Hematopoietic multipotent progenitor cell treated with erythropoietin and hydrocortisone succinate and interleukin-3 and kit ligand, for 17 days (in vitro differentiated cells): ENCODE measurements at regions not wholly inside any gene's neighbourhood (a gene's known extent, or its start where the extent isn't known, plus 50 kb on each side); places are given as distances from the start of the nearest gene placed in this dataset.

Experiments
- DNase-seq: peaks from one replicate; pipeline ENCODE4 v3.0.0-alpha.2; 2015; ENCODE audit warnings: low spot score

DNA sequence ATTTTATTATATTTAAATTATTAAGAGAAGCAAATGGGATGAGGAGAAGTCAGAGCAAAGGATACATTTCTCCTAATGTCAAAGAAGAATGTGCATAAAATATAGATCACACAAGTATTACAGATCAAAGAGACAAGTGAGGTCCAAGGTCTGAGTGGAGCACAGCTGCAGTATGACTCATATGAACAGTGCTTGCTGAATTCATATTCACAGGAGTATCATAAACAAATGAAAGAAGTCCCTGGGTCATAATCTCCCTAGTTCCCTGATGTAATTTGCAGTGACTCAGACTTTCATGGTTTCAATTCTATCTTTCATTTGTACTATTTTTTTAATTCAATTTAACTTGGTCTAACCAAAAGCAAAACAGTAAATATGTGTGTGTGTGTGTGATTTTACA, 499.0 kb upstream of the CCDC179 start:
- DNase-seq = no peak

DNA sequence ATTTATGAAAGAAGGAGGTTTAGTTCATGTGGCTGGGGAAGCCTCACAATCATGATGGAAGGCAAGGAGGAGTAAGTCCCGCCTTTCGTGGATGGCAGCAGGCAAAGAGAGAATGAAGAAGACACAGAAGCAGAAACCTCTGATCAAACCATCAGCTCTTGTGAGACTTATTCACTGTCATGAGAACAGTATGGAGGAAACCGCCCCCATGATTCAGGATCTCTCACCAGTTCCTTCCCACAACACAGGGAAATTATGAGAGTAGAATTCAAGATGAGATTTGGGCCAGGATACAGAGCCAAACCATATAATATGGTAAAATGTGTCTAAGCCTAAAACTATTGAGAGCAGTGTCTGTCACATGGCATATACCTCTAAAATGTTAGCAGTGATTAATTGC, 503.8 kb upstream of the CCDC179 start:
- DNase-seq = no peak

DNA sequence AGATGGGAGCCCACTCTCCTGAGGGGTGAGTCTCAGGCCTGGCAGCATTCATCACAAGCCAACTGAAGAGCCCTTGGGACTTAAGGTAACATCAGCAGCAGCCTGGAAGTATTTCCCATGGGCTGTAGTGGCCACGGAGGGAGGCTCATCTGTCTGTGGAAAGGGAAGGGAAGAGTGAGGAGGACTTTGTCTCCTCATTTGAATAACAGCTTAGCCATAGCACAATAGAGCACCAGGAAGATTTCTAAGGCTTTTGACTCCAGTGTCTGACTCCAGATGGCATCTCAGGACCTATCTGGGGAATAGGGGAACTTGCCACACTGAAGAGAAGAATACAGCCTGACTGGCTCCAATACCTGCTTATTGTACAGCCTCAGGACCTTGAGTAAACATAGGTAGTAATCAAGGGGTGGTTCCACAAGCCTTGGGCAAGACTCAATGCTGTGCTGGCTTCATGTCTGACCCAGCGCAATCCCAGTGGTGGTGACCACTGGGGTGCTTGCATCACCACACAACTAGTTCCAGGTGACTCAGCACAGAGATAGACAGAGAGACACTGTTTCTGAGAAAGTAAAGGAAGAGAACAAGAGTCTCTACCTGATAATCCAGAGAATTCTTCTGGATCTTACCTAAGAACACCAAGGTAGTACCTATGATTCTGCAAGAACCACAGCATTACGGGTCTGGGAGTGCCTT, 510.5 kb upstream of the CCDC179 start:
- DNase-seq = no peak

DNA sequence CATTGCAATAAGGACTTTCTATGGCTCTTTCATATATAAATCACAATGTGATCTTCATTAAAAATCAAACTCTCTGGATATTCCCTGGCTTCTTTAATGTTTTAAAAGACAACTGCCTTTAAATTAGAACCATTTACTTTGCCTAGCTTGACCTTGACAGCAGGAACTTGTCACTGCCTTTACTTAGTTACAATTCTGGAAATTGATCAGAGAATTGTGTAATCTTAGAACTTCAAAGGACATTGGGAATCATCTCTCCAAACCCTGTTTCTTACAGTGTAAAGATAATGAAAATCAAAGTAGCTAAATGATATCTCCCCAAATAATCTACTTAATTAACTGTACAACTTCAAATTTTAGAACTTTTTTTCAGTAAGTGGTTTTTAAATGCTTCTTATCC, 517.6 kb upstream of the CCDC179 start:
- no peak for DNase-seq

DNA sequence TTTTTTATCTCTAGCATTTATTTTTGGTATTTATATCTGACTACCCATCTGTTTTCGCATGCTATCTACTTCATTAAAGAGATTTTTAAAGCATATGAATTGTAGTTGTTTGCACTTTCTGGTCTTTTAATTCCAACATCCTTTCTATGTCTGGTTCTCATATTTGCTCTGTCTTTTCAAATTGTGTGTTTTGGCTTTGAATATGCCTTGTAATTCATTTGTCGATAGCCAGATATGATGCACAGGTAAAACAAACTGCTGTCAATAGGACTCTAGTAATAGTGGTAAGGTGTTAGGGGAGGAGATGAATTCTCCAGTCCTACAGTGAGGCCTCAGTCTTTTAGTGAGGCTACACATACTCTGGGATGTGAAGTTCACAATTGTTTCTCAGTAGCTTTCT, 530.8 kb upstream of the CCDC179 start:
- no peak for DNase-seq

DNA sequence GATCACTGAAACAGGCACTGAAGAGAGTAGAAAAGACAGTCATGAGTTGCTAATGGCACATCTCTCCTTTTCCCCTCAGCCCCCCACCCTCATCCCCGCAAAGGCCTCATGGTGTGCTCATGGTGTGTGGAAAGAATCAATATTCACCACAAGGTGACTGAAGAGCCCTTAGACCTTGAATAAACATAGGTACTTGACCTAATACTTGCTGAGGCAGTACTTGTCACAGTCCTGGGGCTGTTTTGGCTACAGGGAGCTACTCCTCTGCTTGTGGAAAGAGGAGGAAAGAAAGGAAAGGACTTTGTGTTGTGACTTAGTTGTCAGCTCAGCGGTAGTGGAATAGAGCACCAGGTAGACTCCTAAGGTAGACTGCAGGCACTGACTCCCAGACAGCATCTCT, 537.8 kb upstream of the CCDC179 start:
- no peak for DNase-seq

DNA sequence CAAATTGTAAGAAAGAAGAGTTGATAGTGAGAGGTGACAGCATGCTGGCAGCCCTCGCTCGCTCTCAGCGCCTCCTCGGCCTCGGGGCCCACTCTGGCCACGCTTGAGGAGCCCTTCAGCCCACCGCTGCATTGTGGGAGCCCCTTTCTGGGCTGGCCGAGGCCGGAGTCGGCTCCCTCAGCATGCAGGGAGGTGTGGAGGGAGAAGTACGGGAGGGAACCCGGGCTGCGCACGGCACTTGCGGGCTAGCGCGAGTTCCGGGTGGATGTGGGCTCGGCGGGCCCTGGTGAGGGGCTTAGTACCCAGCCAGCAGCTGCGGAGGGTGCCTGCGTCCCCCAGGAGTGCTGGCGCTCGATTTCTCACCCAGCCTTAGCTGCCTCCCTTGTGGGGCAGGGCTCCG, 539.7 kb upstream of the CCDC179 start:
- no peak for DNase-seq

DNA sequence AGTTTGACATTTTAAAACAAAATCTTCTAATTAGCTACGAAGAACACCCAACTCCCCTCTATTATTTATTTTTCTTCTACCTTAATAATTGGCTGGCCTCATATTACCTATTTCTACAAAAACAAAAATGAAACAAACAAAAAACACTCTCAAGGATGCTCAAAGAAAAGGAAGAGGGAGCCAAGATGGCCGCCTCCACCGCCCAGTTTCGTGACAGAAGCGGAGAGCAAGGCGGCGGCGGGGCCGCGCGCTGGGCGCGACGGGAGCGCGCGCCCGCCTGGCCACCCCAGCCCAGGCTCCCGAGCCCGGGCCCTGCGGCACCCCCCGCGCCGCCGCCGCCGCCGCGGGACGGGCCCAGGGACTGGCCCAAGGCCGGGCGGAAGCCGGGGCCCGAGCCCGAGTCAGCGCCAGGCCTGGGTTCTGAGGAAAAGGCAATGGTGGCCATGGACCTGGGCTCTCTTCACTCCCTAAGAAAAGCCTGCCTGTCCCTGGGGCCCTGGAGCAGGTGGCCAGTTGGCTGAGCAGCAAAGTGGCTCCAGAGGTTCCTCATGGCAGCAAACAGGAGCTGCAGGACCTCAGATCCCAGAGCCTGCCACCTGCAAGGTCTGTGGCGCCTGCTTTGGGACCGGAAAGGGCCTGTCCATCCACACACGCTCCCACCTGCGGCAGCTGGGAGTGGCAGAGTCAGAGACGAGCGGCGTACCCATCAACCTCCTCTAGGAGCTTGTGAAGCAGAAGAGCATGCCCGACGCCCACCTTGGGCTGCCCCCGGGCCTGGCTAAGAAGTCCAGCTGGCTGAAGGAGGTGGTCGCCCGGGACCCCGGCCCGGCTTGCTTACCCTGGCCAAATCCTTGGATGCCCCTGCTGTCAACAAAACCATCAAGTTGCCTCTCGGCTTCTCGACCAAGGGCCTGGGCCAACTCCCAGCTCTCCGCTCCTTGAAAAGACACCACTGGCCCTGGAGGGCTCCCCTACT, 543.2 kb upstream of the CCDC179 start:
- DNase-seq = no peak

DNA sequence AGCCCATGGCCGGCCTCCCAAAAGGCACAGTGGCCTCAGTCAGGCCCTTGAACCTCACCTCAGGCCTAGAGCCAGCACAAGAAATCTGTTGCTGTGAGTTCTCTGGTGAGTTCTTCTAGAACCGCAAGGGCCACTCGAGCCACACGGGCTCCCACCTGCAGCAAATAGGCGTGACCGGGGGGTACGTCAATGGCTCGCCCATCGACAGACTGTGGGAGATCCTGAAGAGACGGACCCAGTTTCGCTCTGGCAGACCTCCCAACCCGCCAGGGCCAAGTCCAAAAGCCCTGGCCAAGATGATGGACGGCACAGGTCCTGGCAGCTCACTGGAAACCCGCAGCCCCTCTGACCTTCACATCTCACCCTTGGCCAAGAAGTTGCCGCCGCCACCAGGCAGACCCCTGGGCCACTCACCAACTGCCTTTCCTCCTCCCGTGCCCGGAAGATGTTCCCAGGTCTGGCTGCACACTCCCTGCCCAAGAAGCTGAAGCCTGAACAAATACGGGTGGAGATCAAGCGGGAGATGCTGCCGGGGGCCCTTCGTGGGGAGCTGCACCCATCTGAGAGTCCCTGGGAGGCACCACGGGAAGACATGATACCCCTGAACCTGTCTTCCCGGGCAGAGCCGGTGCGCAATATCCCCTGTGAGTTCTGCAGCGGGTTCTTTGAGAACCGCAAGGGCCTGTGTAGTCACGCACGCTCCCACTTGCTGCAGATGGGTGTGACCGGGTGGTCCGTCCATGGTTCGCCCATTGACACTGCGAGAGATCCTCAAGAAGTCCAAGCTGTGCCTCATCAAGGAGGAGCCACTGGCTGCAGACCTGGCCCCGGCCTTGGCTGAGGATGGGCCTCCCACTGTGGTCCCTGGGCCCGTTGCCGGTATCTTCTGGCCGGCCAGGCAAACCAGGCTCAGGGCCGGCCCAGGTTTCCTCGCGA, 544.2 kb upstream of the CCDC179 start:
- no peak for DNase-seq

DNA sequence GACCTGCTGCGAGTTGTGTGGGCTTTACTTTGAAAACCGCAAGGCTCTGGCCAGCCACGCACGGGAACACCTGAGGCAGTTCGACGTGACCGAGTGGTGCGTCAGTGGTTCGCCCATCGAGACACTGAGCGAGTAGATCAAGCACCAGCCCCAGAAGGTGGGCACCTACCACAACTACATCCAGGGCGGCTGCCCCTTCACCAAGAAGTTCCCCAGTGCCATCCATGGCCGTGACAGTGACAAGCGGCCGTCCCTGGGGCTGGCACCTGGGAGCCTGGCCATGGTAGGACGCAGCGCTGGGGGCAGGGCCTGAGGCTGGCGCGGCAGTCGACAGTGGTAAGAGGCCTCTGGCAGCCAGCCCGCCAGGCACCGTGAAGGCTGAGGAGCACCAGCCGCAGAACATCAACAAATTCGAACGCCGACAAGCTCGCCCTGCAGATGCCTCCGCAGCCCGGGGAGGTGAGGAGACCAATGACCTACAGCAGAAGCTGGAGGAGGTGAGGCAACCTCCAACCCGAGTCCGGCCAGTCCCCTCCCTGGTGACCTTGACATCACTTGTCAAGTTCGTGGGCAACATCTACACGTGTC, 545.2 kb upstream of the CCDC179 start:
- DNase-seq = no peak

DNA sequence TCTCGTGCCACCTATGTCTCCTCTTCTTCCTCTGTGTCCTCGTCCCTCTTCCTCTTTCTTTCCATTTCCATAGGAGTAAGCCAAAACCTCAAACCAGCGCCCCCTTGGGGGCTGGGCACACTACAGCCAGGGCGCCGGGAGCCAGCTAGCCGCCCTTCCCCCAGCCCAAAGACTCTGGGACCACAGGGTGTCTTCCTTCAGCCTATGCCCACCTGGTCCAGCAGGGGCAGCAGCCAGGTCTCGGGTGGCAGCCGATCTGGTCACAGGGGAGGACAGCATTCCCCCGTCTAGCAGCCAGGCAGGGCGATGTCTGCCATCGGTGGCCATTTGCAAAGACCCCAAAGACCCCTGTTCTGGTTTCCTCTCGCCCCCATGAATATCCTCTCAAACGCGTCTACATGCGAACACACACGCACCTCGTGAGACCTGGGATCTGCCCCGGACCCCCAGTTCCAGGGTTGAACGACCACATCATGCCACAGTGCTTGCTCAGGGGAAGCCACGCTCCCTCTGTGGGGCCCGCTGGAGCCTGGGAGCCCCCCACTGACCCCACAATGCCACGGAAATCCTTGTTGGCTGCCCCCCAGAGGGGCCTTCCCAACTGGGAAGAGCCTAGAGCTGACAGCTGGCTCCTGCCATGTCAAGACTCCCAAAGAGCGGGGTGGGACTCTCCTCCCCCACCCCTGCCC, 546.0 kb upstream of the CCDC179 start:
- no peak for DNase-seq

DNA sequence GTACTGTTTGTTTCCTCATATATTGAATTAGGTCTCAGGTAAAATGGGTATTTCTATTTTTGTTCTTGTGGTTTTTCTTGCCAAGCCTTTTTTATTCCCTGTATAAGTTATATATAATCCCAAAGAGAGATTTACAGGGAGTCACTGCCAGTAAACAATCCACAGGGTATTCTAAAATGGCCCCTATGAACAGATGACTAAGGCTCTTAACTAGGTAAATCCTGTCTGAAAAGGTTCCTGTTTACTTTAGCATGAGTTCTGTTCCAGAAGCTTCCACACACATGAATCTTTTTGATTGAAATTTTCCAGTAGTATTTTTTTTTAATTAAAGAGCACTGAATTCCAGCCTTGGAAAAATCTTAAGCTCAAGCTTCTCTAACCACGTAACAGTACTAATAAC, 552.8 kb upstream of the CCDC179 start:
- no peak for DNase-seq

DNA sequence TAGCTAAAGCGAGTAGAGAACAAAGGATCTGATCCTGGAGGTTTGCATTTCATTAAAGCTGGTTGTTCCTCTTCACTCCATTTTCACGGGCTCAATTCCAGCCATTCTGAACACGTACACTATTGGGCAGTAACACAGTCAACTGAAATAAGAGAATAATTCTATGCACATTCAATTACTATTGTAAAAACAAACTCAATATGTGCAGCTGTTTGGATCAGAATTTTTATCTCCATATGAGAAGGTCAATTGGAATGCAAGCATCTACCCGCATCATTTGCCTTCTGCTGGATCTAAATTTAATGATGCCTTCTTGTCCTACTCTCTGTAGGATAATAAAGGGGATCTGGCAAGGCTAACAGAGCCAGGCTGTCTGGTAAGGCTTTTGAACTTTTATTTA, 562.8 kb upstream of the CCDC179 start:
- DNase-seq = no peak

DNA sequence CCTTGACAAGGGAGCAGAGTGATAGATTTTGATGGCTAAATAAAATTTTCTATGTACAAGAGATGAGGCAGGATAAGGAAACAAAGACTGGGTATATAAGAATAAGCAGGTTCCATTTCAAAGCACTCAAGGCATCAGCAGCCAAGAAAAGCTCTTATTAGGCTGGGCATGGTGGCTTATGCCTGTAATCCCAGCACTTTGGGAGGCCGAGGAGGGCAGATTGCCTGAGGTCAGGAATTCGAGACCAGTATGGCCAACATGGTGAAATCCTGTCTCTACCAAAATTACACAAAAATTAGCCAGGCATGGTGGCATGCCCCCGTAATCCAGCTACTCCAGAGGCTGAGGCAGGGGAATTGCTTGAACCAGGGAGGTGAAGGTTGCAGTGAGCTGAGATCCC, 563.4 kb upstream of the CCDC179 start:
- DNase-seq = no peak

DNA sequence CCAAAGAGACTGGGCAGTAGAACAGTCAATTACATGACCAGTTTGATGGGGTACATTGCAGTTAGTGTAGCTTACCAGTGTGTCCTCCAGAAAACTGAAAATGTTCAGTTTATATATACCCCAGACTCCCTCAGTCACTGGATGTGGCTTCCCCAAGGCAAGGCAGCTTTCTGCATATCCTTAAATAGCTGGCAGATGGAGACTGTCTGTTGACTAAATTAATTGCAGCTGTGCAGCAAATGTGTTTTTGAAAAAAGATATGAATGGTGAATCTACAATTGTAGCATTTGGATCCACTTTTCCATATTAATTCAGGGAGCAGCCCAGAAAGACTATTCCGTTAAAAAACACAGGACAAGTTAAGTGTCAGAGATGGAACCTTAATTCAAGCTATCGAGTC, 565.1 kb upstream of the CCDC179 start:
- no peak for DNase-seq

DNA sequence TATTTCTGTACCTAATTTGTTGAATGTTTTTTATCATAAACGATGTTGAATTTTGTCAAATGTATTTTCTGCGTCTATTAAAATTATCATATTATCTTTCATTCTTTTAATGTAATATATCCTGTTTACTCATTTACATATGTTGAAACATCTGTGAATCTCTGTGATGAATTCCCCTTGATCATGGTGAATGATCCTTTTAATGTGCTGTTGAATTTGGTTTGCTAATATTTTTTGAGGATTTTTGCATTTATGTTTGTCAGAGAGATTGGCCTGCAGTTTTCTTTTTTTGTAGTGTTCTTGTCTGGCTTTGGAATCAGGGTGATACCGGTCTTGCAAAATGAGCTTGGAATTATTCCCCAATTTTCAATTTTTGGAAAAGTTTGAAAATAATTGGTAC, 569.3 kb upstream of the CCDC179 start:
- DNase-seq = no peak

DNA sequence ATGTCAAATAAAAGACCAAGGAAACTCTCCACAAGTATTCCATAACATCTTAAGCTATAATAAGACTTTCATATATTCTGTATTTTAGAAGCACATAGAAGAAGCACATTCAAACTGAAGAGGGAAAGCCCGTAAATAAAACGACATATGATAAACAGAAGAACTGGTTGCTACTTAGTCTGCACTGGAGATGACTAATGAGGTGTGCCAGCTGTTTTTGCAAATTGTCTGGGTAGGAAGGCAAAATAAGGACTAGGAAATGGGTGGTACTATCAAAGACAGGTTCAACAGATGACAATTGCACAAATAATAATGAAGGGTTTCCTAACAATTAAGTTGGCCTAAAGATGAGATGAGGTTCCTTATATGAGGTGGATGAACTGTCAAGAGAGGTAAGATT, 593.2 kb upstream of the CCDC179 start:
- no peak for DNase-seq

DNA sequence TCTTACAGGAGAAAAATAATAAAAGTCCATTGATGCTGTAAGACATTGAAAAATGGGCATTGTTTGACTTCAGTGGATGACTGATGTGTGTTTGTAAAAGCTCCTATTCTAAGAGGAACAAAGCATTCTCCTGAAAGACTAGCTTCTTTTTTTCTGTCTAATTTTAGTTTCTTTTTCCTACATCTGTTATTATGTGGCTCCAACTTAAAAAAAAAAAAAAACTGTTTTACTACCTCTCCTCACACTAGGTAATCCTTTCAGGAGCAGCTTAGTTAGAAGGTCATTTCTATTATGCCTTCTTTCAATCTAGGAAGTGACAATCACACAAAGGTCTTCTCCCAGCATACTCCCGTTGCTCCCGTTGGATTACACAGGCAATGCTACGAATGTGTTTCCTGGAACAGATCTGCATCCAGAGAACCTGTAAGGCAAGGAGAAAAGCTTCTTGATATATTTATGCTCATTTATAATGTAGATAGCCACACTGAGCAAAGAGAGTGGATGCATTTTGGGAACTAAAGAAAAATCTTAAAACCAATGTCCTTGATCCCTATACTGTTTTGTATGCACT, 595.1 kb upstream of the CCDC179 start:
- DNase-seq = no peak

DNA sequence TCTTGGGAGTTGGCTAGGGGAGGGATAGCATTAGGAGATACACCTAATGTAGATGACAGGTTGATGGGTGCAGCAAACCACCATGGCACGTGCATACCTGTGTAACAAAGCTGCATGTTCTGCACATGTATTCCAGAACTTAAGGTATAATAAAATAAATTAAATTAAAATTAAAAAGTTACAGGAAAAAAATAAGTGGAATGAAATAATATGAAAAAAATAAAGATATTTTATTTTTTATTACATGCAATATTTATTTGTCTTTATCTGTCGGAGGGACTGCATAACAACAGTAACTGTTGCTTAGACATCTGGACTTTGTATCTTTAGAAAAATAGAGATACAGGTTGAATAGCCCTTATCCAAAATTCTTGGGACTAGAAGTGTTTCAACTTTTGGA, 597.4 kb upstream of the CCDC179 start:
- DNase-seq = no peak

DNA sequence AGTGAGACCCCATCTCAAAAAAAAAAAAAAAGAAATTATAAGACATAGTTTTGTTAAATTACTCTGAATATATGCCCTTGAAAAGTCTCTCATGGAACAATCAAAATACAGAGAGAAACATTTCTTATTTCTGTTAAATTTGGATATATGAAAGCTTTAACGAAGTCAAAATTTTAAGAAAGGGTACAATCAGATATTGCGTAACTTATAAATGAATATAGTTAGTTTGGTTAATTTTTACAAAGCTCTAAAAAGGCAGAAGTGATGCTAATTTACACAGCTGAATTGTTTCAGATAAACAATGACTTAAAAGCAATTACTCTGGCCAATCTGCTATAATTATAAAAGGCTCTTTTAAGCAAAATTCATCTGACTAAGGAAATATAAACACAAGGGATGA, 611.6 kb upstream of the CCDC179 start:
- no peak for DNase-seq

DNA sequence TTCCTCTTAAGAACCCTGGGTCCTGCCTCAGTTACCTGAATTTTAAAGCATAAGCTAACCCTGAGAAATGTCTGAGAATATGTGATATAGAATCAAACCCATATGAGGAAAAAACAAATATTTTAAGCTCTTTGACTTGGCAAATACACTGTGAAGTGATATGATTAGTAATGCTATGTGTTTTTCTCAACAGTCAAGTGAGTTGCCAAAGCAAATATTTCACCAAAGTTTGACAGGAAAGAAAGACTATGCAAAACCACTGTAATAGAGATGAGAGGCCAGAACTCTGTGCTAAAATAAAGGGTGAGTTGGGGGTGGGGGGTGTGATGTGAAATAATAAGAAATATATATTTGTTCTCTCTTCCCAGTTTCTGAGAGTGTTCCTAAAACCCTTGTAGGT, 613.5 kb upstream of the CCDC179 start:
- no peak for DNase-seq
